Smooth muscle cell (in vitro differentiated cells): ENCODE measurements at regions not wholly inside any gene's neighbourhood (a gene's known extent, or its start where the extent isn't known, plus 50 kb on each side); places are given as distances from the start of the nearest gene placed in this dataset.

Experiments used
- DNase-seq: peaks from one replicate; lab custom pipeline; 2025; ENCODE audit not compliant: unreplicated experiment; lab: John Stamatoyannopoulos, UW
- H2AFZ ChIP-seq: fragments of 200-600 bp; sonication (generic); 2 replicates; pipeline ENCODE4 v1.6.0; 2016; ENCODE audit warnings: antibody characterized with exemption, low read depth, mild to moderate bottlenecking
- H3F3A ChIP-seq: fragments of 200-600 bp; sonication (generic); 2 replicates; pipeline ENCODE4 v1.6.0; 2017; ENCODE audit warnings: antibody characterized with exemption, low read depth
- H3K27ac ChIP-seq: fragments of 200-600 bp; sonication (generic); 2 replicates; pipeline ENCODE4 v1.5.1; 2016; ENCODE audit warnings: low read depth, mild to moderate bottlenecking
- H3K27me3 ChIP-seq: fragments of 200-600 bp; sonication (generic); 2 replicates; pipeline ENCODE4 v1.6.1; 2016; ENCODE audit warnings: low read depth, mild to moderate bottlenecking
- H3K36me3 ChIP-seq: fragments of 200-600 bp; sonication (generic); 2 replicates; pipeline ENCODE4 v1.5.1; 2016; ENCODE audit warnings: low read depth
- H3K4me1 ChIP-seq: fragments of 200-600 bp; sonication (generic); 2 replicates; pipeline ENCODE4 v1.5.1; 2016; ENCODE audit warnings: low read depth
- H3K4me2 ChIP-seq: fragments of 200-600 bp; sonication (generic); 2 replicates; pipeline ENCODE4 v1.6.0; 2016; ENCODE audit warnings: mild to moderate bottlenecking
- H3K4me3 ChIP-seq: fragments of 200-600 bp; sonication (generic); 2 replicates; pipeline ENCODE4 v1.5.1; 2016; ENCODE audit warnings: mild to moderate bottlenecking
- H3K79me2 ChIP-seq: fragments of 200-600 bp; sonication (generic); 2 replicates; pipeline ENCODE4 v1.6.0; 2016; ENCODE audit warnings: low read depth, mild to moderate bottlenecking
- H3K9ac ChIP-seq: fragments of 200-600 bp; sonication (generic); 2 replicates; pipeline ENCODE4 v1.6.0; 2016; ENCODE audit warnings: low read depth
- H3K9me3 ChIP-seq: fragments of 200-600 bp; sonication (generic); replicated peaks from 2 replicates; pipeline ENCODE4 v1.5.1; 2016; ENCODE audit warnings: low read depth
- H4K20me1 ChIP-seq: fragments of 200-600 bp; sonication (generic); 2 replicates; pipeline ENCODE4 v1.6.0; 2016; ENCODE audit warnings: low read depth
- CTCF ChIP-seq: fragments of 200-600 bp; sonication (generic); IDR thresholded peaks from 2 replicates; pipeline ENCODE4 v1.5.1; 2017; ENCODE audit warnings: borderline replicate concordance, mild to moderate bottlenecking, antibody characterized with exemption; ENCODE audit not compliant: insufficient read depth, poor library complexity, severe bottlenecking
- WGBS: methylation state at CpG from one replicate; pipeline ENCODE4 v1.1.7; 2016; ENCODE audit warnings: low lambda C conversion rate; 5-methylcytosine and 5-hydroxymethylcytosine counted together

- no peaks in the 10 kb centered on the region for H3K27me3 ChIP-seq
- no peak for DNase-seq
- no peaks in the 10 kb centered on the region for H3K9me3 ChIP-seq
- H3F3A ChIP-seq, result no peaks in the 10 kb centered on the region
- no peak overlapping the region for H2AFZ ChIP-seq
- no peak for TF ChIP-seq CTCF
- peaks cover 32% of the 10 kb centered on the region for H3K4me1 ChIP-seq
- H3K9ac ChIP-seq, result no peak overlapping the region
- H3K27ac ChIP-seq, result no peak overlapping the region
- no peaks in the 10 kb centered on the region for H3K36me3 ChIP-seq
- no peaks in the 10 kb centered on the region for H3K79me2 ChIP-seq
- H4K20me1 ChIP-seq, result no peaks in the 10 kb centered on the region
- no peak overlapping the region for H3K4me3 ChIP-seq
- H3K4me2 ChIP-seq, result no peak overlapping the region
Observed at GRCh38 chr13:59588717-59589067, 575.0 kb downstream of the DIAPH3 start.

- H3K4me3 ChIP-seq, result no peak overlapping the region
- no peaks in the 10 kb centered on the region for H3K79me2 ChIP-seq
- peaks cover 4% of the 10 kb centered on the region for H3K9me3 ChIP-seq
- no peak overlapping the region for H2AFZ ChIP-seq
- H4K20me1 ChIP-seq, result no peaks in the 10 kb centered on the region
- H3K4me1 ChIP-seq, result no peaks in the 10 kb centered on the region
- DNase-seq, result no peak
- no peaks in the 10 kb centered on the region for H3K27me3 ChIP-seq
- no peak overlapping the region for H3K27ac ChIP-seq
- H3K36me3 ChIP-seq, result no peaks in the 10 kb centered on the region
- peaks cover 2% of the 10 kb centered on the region for H3F3A ChIP-seq
- H3K4me2 ChIP-seq, result no peak overlapping the region
- no peak for TF ChIP-seq CTCF
- no peak overlapping the region for H3K9ac ChIP-seq
Observed at GRCh38 chr13:59601993-59602392, 561.7 kb downstream of the DIAPH3 start.

GRCh38 chr13:59603646-59604045 lies 560.1 kb downstream of the DIAPH3 start:
- WGBS, result 86% methylated on average over 2 of the region's 2 CpGs
- H2AFZ ChIP-seq, result no peak overlapping the region
- DNase-seq, result no peak
- no peaks in the 10 kb centered on the region for H3K36me3 ChIP-seq
- no peaks in the 10 kb centered on the region for H3K79me2 ChIP-seq
- H3K27me3 ChIP-seq, result no peaks in the 10 kb centered on the region
- TF ChIP-seq CTCF, result no peak
- no peak overlapping the region for H3K4me3 ChIP-seq
- H3K9ac ChIP-seq, result no peak overlapping the region
- peaks cover 4% of the 10 kb centered on the region for H3K9me3 ChIP-seq
- H3F3A ChIP-seq, result peaks cover 2% of the 10 kb centered on the region
- no peaks in the 10 kb centered on the region for H3K4me1 ChIP-seq
- no peak overlapping the region for H3K27ac ChIP-seq
- no peaks in the 10 kb centered on the region for H4K20me1 ChIP-seq
- H3K4me2 ChIP-seq, result no peak overlapping the region

- 68% methylated on average over 1 of the region's 1 CpG for whole genome bisulfite sequencing
- H3K9ac ChIP-seq, result no peak overlapping the region
- H3F3A ChIP-seq, result no peaks in the 10 kb centered on the region
- no peak overlapping the region for H3K4me3 ChIP-seq
- H3K36me3 ChIP-seq, result no peaks in the 10 kb centered on the region
- no peaks in the 10 kb centered on the region for H3K9me3 ChIP-seq
- no peak overlapping the region for H3K27ac ChIP-seq
- H3K27me3 ChIP-seq, result no peaks in the 10 kb centered on the region
- no peak for DNase-seq
- no peak overlapping the region for H3K4me2 ChIP-seq
- no peak overlapping the region for H2AFZ ChIP-seq
- no peaks in the 10 kb centered on the region for H4K20me1 ChIP-seq
- H3K79me2 ChIP-seq, result no peaks in the 10 kb centered on the region
- peaks cover 3% of the 10 kb centered on the region for H3K4me1 ChIP-seq
- no peak for TF ChIP-seq CTCF
Observed at GRCh38 chr13:59607172-59607571, 556.6 kb downstream of the DIAPH3 start.
